CD4-positive, alpha-beta T cell treated with Interleukin-15 for 4 hours (primary cell): ENCODE measurements at regions not wholly inside any gene's neighbourhood (a gene's known extent, or its start where the extent isn't known, plus 50 kb on each side); places are given as distances from the start of the nearest gene placed in this dataset.

ENCODE experiments used
- DNase-seq: peaks from one replicate; pipeline ENCODE4 v3.0.0-alpha.2; 2020; ENCODE audit warnings: low spot score

DNA sequence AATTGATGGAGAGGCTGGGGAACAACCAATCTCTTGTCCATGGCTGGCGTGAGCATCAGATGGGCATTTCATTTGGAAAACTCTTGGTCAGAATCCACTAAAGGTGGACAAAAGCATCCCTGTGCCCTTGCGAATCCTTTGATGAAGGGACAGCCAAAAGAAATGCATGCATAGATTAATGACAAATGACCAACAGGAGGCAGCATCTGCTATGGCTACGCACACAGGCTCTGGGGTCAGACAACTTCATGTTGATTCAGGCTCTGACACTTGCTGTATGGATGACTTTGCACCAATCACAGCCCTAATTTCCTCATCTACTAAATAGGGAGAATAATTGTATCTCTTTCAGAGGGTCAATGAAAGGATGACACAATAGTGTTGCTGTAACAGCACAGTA lies 117.5 kb downstream of the ASCL4 start:
- DNase-seq: no peak

DNA sequence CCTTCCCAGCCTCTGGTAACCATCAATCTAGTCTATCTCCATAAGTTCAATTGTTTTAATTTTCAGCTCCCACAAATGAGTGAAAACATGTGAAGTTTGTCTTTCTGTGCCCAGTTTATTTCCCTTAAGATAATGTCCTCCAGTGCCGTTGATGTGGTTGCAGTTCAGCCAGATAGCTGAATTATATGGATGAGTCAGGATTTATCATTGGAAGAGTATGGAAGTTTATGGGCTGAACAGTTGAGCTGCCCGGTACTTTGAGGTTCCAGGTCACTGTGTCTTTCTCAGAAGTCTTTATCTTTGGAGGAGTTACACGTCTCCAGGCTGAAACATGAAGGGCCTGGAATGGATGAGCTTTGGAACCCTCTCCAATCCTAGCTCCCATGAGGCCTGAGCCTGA lies 120.1 kb downstream of the ASCL4 start:
- DNase-seq: no peak

DNA sequence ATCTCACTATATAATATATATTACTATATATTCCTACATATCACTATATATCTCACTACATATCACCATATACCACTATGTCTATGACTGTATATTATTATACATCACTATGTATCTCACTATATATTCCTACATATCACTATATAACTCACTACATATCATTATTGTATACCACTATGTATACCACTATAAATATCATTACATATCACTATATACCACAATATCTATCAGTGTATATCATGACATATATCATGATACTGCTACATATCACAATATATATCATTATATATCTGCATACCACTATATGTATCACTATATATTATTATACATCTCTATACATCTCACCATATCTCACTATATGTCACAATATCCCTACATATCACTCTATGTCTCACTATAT lies 121.5 kb downstream of the ASCL4 start:
- no peak for DNase-seq

DNA sequence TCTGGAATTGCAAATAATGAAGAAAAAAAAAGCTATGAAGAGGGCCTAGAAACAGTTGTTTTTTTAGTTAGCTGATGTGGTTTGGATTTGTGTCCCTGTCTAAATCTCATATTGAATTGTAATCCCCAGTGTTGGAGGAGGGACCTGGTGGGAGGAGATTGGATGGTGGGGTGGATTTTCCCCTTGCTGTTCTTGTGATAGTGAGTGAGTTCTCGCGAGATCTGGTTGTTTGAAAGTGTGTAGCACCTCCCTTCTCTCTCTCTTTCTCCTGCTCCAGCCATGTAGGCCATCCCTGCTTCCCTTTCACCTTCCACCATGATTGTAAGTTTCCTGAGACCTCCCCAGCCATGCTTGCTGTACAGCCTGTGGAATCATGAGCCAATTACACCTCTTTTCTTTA lies 126.1 kb downstream of the ASCL4 start:
- no peak for DNase-seq

DNA sequence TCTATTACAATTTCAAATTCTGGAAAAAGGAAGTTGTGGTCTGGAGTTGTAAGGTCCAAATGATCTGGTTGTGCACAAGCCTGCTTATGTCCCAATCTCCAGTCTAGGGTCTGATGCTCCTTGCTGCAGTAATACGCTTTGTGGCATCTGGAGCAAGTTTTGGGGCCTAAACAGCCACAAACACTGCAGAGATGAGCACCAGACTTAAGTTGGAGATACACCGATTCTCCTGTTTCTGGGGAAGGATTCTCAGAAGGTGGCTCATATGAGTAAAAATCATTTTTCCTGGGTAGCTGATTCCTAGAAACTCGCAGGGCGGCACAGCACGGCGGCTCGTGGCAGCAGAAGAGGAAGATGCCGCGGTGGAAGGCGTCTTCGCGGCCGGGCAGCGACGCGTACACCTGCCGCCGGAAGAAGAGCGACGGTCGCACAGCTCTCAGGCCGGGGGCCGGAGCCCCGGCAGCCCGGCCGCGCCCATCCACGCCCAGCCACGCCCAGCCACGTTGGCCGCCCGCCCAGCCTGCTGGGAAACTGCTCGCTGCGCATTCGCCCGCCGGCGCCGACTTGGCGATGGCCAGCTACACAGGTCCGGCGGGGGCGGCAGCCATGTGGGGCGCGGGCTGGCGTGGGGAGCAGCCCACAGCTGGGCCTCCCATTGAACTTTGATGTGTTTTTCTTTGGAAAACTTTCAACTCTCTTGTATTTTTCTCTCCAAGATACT lies 129.0 kb downstream of the ASCL4 start:
- DNase-seq: no peak

DNA sequence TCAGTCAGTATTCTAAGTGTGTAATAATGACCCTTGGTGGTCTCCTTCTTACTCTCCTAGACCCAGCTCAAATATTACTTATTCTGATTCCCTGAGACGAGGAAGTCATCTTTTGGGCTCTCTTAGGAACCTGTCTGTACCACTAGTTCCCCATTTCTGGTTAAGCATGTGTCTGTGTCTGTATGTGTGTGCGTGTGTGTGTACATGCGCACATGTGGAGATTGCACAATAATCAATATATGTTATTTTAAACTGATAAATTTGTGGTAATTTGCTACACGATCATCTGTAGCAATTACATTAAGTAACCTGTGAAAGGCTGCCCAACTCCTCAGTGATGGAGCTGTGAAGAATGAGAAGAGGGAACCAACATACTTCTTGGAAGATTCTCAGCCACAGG lies 132.2 kb downstream of the ASCL4 start:
- DNase-seq: no peak

DNA sequence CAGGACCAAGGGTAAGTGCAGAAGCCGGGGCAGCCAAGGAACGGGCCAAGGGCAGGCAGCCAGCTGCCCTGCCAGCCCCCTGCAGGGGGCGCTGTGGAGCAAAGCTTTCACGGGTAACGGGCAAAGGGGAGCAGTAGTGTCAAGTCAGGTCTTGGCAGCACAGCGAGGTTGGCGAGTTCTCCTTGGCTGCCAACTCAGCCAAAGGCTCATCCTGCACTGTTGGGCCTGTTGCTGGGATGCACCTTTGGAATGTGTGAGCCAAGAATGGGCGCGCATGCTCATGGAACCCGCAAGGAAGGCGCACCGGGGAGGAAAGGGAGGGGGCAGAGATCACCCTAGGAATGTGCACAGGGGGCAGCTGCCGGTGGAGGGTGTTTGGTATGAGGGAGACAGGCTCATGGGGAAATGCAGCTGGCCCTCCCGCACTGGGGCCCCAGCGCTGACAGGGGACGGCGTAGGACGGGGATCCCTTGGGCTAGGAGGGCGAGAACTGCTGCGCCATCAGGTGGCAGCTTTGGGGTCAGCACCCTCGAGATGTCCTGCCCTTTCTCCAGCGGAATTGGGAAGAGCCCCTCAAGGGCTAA lies 138.0 kb downstream of the ASCL4 start:
- peak; percentile 48 for DNase-seq

DNA sequence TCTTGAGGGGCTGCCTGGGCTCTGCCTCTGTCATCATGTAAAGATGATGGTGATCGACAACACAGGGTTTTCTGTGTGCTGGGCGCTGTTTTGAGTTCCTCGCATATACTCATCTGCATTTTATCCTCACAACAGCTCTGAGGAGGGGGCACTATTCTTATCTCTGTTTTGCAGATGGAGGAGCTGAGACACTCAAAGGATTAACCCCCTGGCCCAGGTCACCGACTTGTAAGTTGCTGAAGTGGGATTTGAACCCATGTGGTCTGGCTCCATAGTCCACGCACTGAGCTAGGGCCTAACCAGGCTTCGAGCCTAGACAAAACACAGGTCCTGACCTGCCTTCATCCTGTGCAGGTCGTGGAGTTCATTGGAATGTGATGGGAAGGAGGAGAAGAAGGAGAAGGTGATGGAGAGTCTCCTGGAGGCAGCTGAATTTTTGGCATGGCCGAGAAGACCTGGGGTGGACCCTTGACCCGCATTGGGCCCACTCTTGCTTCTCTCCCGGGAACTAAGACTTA lies 140.0 kb downstream of the ASCL4 start:
- no peak for DNase-seq

DNA sequence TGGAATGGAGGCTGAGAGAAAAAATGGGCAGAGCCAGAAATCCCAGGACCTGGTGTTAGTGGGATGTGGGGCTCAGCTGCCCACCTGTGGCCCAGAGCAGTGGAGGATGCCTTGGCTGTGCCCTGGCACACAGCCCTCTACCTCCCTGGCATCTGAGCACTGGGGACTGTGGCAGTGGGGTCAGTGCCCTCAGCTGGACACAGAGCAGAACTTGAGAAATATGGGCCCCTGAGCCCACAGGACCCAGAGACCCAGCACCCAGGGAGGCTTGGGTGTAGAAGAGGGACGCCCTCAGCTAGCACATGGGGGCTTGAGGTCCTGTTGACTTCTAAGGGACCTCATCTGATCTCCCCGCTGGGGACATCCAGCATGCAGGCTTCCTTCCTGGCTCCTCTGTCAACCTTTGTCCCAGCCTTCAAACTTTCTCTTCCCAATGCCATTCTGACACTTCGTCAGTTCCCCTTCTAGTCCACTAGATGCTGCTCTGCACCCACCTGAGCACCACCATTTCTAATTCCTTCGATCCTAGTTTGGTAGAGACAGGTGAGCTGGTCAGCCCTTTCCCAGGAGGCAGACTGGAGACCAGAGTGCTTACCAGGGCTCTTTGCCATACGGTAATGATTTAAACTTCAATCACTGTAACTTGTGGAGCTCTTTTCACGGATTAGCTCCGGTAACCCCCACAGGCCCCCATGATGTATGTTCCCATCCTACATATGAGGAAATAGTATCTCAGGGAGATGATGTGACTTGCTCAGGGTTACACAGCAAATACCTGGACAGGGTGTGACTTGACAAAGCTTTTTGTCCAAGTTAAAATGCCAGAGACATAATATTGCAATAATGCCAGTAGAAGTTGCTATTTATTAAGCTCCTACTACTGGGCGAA lies 143.7 kb downstream of the ASCL4 start:
- no peak for DNase-seq

DNA sequence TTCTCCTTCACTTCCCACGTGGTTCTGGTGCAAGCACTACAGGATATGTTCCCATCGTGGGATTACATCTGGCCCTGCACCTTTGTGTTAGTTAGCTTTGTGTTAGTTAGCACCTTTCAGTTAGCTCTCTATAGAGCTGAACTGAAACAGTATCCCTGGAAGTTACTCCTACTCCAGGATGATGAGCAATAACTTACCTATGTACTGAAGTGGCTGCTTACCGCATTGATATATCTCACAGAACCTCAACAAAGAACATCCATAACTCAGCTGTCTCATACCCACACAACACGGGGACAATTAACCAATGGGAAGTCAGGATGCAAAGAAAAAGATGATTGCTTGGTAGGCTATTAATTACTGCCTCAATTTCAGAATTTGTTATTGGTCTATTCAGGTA lies 146.6 kb downstream of the ASCL4 start:
- DNase-seq: no peak

DNA sequence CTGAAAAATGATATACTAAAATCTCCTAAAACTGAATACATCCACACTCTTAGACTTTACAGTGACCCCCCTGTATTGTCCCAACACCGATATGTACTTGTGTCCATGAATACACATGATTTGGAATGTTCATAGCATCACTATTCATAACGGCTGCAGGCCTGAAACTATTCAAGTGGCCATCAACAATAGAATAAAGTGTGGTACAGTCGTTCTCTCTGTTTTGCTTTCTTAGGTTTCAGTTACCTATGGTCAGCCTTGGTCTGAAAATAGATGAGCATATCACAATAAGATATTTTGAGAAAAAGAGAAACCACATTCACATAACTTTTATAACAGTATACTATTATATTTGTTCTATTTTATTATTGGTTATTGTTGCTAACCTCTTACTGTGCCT lies 150.6 kb downstream of the ASCL4 start:
- DNase-seq: no peak

DNA sequence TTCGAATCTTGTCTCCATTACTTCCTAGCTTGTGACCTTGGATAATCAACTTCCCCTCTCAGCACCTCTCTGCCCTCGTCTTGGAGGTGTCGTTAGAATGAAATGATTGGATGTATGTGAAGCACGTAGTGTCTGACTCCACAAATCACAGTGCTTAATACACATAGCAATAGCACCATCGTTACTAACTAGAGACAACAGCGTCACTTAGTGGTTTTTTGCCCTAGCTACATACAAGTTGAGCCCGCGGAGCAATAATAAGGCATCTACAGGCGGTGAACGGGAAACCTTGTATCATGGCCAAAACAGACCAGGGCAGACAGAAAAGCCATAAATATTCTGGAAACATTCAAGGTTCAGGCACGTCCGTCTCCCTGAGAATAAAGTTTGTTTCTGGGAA lies 154.9 kb downstream of the ASCL4 start:
- no peak for DNase-seq

DNA sequence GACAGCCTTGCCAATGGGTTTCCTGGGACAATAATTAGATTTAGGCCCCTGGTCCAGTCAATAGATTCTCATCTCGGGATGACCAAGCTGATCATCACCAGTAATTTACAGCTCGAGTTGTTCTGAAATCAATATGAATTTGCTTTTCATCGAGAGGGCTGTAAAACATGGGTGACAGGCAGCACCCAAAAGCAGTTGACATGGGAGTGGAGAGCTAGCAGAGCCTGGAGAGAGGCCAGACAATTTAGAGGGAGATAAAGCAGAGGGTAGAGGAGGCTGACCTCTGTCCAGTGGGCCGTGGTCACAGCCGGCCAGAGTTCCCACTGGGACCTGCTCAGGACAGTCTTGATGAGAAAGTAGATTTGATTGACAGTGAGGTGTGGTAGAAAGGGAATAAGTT lies 157.3 kb downstream of the ASCL4 start:
- no peak for DNase-seq

DNA sequence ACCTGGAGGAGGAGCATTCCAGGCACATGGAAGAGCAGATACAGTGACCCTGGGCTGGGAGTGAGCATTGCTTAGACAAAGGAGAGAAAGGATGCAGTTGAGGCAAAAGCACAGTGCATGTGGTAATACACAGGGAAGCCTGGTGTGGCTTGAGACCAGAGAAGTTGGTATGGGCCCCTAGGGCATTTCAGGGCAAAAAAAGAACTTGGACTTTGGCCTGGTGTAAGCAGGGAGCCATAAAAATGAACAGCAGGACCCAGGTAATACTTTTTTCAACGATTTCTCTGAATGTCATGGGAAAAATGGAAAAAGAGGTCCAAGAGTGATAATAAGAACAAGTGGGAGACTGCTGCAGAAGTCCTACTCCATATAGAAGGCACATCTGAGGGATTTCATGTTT lies 163.9 kb downstream of the ASCL4 start:
- DNase-seq: no peak

DNA sequence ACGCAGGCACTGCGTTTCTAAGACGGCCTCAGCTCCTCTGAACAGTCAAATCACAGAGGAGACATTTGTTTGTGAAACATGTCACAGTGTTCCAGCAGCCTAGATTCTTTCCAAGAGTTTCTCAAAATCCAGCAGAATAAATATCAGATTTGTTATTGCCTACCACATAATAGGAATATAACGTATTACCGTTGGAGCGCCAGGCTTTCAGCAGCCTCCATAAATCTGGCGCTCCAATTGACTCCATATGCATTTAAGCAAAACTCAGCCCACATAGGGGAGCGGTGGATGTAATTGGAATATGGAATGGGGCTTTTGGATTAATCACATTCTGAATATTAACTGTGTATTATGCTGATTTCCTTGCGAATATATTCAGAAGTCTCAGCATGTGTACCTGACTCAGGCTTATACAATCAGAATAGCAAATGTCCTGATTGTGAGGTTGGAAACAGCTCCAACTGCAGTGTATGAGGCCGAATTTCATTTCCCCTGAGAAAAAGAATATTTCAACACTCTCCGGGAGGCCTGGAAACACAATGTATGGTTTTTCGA lies 174.0 kb downstream of the ASCL4 start:
- DNase-seq: no peak

DNA sequence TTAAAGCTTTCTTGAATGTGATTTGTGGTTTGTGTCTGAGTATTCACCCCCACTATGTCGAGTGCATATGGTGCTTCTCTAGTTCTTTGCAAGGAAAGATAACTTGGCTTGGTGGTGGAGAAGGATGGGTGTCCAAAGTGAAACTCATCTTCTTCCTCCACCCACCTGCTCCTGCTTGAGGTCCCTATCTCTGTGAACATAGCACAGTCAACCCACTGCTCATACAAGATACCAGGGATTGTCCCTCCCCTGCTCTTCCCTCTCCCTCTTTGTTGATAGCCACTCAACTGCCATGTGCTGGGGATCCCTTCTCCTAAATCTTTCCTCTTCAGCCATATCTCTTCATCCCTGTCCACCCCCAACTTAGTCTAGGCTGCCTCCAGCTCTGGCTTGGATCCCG lies 176.5 kb downstream of the ASCL4 start:
- DNase-seq: no peak

DNA sequence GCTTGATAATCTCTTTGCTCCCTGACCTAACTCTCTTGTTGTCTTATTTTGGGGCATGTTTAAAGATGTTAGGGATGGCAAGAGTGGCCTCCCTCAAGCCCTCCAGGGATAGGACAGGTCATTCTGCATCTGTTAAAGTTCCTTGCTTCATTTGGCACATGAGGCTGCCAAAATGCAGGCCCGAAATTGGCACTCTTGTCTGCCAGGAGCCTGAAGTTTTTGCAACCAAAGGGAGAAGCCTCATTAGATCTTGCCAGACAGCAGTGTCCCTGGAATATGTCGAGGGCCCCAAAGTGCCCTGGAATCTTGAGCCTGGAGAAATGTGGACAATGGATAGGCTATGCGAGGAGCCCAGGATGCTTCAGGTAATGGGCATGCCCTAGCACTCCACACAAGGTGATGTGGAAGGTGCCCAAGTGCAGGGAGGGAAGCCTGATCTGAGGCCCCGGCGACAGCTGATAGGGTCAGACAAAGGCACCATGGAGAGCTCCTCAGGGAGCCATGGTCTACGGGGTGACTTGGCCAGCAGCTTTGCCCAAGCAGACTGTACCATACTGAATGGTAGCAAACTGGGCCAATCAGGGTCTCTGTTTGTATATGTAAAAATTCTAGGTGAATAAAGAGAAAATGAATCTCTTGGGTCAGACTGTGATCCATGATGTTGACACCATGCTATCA lies 173.0 kb upstream of the WSCD2 start:
- no peak for DNase-seq

DNA sequence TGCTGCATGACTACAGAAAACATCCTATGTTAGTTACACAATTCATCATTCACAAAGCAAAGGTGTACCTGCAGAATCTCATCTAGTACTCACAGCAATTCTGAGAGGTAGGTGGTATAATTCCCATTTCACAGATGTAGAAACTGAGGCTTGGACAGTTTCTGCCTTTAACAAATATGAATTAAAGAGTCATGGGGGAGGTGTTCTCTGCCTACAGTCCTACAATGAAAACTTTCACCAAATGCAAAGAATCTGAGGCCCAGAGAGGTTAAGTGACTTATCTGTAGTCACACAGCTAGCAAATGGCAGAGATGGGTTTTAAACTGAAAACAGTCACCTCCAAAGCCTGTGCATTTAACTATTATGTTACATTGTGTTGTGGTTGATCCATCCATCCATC lies 171.6 kb upstream of the WSCD2 start:
- DNase-seq: no peak

DNA sequence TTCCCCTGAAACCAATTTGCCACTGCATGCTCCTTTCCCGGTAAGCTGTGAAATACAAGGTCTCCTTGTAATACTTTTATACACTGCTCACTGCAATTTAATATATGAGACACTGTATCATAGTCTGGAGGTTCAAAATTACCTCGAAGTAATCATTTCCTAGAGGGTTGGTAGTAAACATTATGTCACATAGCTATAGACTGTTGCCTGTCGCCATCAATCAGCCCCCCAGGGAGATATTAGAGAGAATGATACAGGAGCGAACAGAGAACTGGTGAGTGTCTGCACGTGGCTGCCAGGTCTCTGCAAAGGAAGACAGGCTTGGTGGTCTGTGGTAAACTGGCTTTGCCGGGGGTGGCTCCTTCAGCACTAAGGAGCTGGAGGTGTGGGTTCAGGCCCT lies 165.5 kb upstream of the WSCD2 start:
- no peak for DNase-seq

DNA sequence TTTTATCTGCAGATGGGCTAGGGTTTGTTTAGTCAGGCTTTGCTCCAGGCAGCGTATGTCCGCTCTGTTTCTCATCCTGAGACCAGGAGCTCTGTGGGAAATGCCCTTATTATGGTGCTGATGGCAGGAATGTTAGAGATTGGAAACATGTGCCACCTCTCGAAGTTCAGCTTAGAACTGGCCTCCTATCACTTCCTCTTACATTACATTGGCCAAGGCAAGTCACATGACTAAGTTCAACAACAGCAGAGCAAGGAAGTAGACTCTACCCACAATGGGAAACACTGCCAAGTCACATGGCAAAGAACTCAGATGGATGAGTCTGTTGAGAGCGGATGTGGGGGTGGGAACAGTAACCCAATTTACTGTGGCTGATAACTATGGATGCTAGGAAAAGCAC lies 161.9 kb upstream of the WSCD2 start:
- no peak for DNase-seq

DNA sequence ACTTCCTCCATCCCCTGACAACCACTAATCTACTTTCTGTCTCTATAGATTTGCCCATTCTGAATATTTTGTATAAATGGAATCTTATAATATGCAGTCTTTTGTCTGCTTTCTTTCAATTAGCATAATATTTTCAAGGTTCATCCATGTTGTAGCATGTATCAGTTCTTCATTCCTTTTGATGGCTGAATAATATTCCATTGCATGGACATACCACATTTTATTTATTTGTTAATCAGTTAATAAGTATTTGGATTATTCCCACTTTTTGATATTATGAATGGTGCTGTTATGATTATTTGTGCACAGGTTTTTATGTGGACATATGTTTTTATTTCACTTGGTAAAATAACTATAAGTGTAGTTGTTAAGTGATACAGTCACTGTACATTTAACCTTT lies 155.1 kb upstream of the WSCD2 start:
- DNase-seq: no peak

DNA sequence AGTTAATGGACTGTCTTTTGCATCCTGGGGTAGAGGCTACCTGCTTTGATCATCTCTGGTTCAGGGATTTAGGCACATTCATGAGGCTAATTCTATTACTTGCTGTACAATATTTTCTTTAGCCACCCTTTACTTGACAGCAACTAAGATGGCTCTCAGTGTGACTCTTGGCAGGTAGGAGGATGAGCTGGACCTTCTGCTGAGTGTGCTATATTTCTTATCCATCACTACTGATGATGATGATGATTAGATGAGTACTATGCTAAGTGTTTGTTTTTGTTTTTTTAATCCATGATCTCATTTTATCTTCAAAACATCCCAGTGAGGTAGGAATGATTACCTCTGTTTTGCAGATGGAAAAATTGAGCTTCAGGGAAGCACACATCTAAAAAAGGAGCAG lies 152.8 kb upstream of the WSCD2 start:
- no peak for DNase-seq
